Natural killer cell treated with Interleukin-12 subunit alpha and Interleukin-12 subunit beta and Interleukin-15 and Interleukin-18, amount 100 ng/mL, for 72 hours (primary cell): ENCODE measurements at regions not wholly inside any gene's neighbourhood (a gene's known extent, or its start where the extent isn't known, plus 50 kb on each side); places are given as distances from the start of the nearest gene placed in this dataset.

Experiments
- ATAC-seq, 2 donors: fragments of 150-1000 bp; cut with Tn5 transposase in 1 of 2; sonication (Bioruptor Pico), chemical (Tn5 transposase) in 1 of 2; 2 replicates each; pipeline ENCODE4 v1.10.0; 2021
- DNase-seq: peaks from one replicate; pipeline ENCODE4 v3.0.0; 2022; ENCODE audit warnings: low spot score
- H3K27ac Mint-ChIP-seq, 2 donors: 1 replicate in 1 of 2; 2 replicates in 1 of 2; pipeline ENCODE4 v1.8.0; 2022; ENCODE audit warnings: mixed read lengths in 2 of 2, mild to moderate bottlenecking in 1 of 2, moderate library complexity in 1 of 2
- H3K27me3 Mint-ChIP-seq, 2 donors: 1 replicate in 1 of 2; 2 replicates in 1 of 2; pipeline ENCODE4 v1.8.0; 2022; ENCODE audit warnings: mixed read lengths in 2 of 2
- H3K36me3 Mint-ChIP-seq: one replicate; pipeline ENCODE4 v1.8.0; 2022; ENCODE audit warnings: mixed read lengths
- H3K4me1 Mint-ChIP-seq, 2 donors: 1 replicate in 1 of 2; 2 replicates in 1 of 2; pipeline ENCODE4 v1.8.0; 2022; ENCODE audit warnings: low read depth in 2 of 2, mixed read lengths in 2 of 2, mild to moderate bottlenecking in 1 of 2
- H3K4me3 Mint-ChIP-seq: one replicate; pipeline ENCODE4 v1.8.0; 2022; ENCODE audit warnings: mixed read lengths
- H3K9me3 Mint-ChIP-seq: 2 replicates; pipeline ENCODE4 v1.8.0; 2022; ENCODE audit warnings: mixed read lengths

DNA sequence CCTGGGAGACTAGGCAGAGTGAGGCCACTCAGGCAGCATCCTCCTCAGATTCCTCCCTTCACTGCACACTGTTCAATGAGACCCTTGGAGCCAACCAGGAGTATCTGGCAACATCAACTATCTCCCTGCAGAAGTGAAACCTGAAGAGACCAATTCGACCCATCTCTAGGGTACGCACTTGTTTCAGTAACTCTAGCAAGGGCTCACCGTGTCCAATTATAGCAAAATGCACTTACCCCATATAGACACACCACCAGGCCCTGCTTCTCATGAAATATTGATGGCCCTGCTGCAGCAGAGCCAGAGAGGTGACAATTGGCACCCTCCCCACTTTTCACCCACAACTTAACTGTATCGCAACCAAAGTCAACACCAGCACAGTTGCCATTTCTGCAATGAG, 196.1 kb upstream of the IGF1R start:
- Mint-ChIP-seq H3K36me3 (no peaks in the 10 kb centered on the region), H3K4me3 (no peak overlapping the region), H3K9me3 (no peaks in the 10 kb centered on the region), H3K4me1 (no peaks in the 10 kb centered on the region), H3K27me3 (peaks cover 10 to 18% of the 10 kb centered on the region in 2 donors), H3K27ac (no peak overlapping the region)
- peak in 1 of 2 donors; percentile 7 for ATAC-seq
- DNase-seq: no peak

- peaks cover 23 to 38% of the 10 kb centered on the region in 2 donors for H3K27me3 Mint-ChIP-seq
- H3K4me3 Mint-ChIP-seq: no peak overlapping the region
Observed at GRCh38 chr15:98455904-98456303, 192.4 kb upstream of the IGF1R start.

DNA sequence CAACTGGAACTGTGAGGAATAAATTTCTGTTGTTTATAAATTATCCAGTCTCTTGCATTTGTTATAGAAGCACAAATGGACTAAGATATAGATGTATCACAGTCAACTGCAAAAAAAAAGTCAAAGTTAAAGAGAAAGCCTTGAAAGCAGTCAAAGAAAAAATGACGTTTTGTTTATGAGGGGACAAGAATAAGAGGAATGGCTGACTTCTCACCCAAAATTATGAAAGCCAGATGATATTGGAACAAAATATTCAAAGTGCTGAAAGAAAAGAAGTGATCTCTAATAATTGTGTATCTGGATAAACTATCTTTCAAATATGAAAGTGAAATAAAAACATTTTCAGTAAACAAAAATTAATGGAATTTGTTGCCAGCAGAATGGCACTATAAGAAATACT, 171.8 kb upstream of the IGF1R start:
- DNase-seq: no peak
- Mint-ChIP-seq H3K4me3 (no peak overlapping the region), H3K36me3 (peaks cover 19% of the 10 kb centered on the region), H3K9me3 (peaks cover 12% of the 10 kb centered on the region), H3K27ac (no peak overlapping the region), H3K27me3 (peaks cover 6 to 10% of the 10 kb centered on the region in 2 donors), H3K4me1 (no peaks in the 10 kb centered on the region)
- ATAC-seq: no peak

More at GRCh38 chr15:98455904-98456303, 192.4 kb upstream of the IGF1R start:
- H3K36me3 Mint-ChIP-seq: no peaks in the 10 kb centered on the region
- H3K9me3 Mint-ChIP-seq: no peaks in the 10 kb centered on the region
- ATAC-seq (no peak), DNase-seq (no peak)
- H3K4me1 Mint-ChIP-seq: no peaks in the 10 kb centered on the region
- H3K27ac Mint-ChIP-seq: no peak overlapping the region

- peaks cover 8 to 18% of the 10 kb centered on the region in 2 donors for H3K27me3 Mint-ChIP-seq
- H3K36me3 Mint-ChIP-seq: peaks cover 11% of the 10 kb centered on the region
- no peak overlapping the region for H3K4me3 Mint-ChIP-seq
- ATAC-seq: no peak
- H3K9me3 Mint-ChIP-seq: peaks cover 9% of the 10 kb centered on the region
- no peak overlapping the region for H3K27ac Mint-ChIP-seq
- no peaks in the 10 kb centered on the region for H3K4me1 Mint-ChIP-seq
- no peak for DNase-seq
Observed at GRCh38 chr15:98480844-98481243, 167.5 kb upstream of the IGF1R start.

DNA sequence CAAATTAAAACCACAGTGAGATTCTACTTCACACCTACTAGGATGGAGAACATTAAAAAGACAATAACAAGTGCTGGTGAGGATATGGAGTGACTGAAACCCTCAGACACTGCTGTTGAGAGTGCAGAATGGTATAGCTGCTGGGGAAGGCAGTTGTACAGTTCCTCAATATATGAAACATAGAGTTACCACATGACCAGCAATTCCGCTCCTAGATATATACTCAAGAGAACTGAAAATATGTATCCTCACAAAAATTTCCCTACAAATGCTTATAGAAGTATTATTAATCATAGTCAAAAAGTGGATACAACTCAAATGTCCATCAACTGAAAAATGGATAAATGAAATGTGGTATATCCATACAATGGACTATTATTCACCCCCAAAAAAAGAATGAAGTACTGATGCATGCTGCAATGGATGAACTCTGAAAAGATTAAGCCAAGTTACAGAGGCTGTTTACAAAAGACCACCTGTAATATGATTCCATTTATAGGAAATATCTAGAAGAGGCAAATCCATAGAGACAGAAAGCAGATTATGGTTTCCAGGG, 164.7 kb upstream of the IGF1R start:
- H3K9me3 Mint-ChIP-seq: no peaks in the 10 kb centered on the region
- DNase-seq: no peak

DNA sequence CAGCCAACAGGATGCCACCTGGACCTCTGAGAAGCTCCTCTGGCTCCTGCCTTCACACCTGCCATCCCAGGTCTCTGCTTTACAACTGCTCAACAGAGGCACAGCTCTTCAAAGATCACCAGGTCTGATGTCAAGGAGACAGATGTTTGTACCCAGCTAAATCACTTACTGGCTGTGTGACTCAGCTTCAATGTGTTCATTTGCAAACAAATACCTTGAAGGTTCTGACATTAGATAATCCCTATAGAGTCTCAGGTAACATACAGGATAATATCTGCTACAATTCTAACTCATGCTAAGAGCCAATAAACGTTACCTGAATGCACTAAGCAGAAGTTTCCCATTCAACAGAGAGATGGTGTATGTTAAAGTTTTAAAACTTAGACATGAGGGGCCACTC, 163.4 kb upstream of the IGF1R start:
- Mint-ChIP-seq H3K27me3 (peaks cover 8 to 19% of the 10 kb centered on the region in 2 donors), H3K36me3 (no peaks in the 10 kb centered on the region), H3K4me3 (no peak overlapping the region), H3K4me1 (no peaks in the 10 kb centered on the region), H3K9me3 (no peaks in the 10 kb centered on the region), H3K27ac (no peak overlapping the region)
- no peak for DNase-seq
- no peak for ATAC-seq

More for the DNA sequence above, 164.7 kb upstream of the IGF1R start:
- Mint-ChIP-seq H3K4me3 (no peak overlapping the region), H3K27ac (no peak overlapping the region), H3K36me3 (no peaks in the 10 kb centered on the region), H3K27me3 (peaks cover 8 to 23% of the 10 kb centered on the region in 2 donors), H3K4me1 (no peaks in the 10 kb centered on the region)
- no peak for ATAC-seq

GRCh38 chr15:98485451-98485850, 162.9 kb upstream of the IGF1R start:
- no peaks in the 10 kb centered on the region for H3K9me3 Mint-ChIP-seq
- H3K27me3 Mint-ChIP-seq: peaks cover 8 to 22% of the 10 kb centered on the region in 2 donors
- no peak for ATAC-seq
- DNase-seq: no peak
- H3K27ac Mint-ChIP-seq: no peak overlapping the region
- H3K4me1 Mint-ChIP-seq: no peaks in the 10 kb centered on the region
- no peak overlapping the region for H3K4me3 Mint-ChIP-seq
- H3K36me3 Mint-ChIP-seq: no peaks in the 10 kb centered on the region

- H3K27ac Mint-ChIP-seq: no peak overlapping the region
- ATAC-seq: no peak
Observed at GRCh38 chr15:98493966-98494511, 154.3 kb upstream of the IGF1R start.

DNA sequence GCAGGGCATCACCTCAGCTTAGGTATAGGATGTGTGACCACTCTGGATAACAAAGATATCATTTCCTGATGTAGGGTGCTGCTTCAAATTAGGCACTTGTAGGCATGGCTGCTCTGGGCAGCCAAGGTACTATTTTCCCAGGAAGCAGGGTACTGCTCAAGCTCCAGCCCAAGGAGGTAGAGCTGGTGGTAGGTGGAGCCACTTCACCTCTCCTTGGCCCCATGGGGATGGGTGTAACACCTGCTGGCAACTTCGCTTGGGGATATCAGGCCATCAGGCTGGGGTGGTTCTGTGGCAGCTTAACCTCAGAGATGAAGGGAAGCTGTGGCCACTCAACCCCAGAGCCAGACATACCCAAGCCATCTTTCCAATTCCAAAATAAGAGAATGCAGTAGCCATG, 147.1 kb upstream of the IGF1R start:
- Mint-ChIP-seq H3K9me3 (peaks cover 4% of the 10 kb centered on the region), H3K4me3 (no peak overlapping the region), H3K36me3 (peaks cover 11% of the 10 kb centered on the region), H3K27me3 (peaks cover 37 to 59% of the 10 kb centered on the region in 2 donors), H3K27ac (no peak overlapping the region), H3K4me1 (no peaks in the 10 kb centered on the region)
- ATAC-seq: peak; percentile 11 to 20
- no peak for DNase-seq

More at GRCh38 chr15:98493966-98494511, 154.3 kb upstream of the IGF1R start:
- Mint-ChIP-seq H3K4me1 (no peaks in the 10 kb centered on the region), H3K4me3 (no peak overlapping the region), H3K36me3 (peaks cover under 1% of the 10 kb centered on the region), H3K27me3 (peaks cover 16 to 22% of the 10 kb centered on the region in 2 donors), H3K9me3 (no peaks in the 10 kb centered on the region)
- no peak for DNase-seq

DNA sequence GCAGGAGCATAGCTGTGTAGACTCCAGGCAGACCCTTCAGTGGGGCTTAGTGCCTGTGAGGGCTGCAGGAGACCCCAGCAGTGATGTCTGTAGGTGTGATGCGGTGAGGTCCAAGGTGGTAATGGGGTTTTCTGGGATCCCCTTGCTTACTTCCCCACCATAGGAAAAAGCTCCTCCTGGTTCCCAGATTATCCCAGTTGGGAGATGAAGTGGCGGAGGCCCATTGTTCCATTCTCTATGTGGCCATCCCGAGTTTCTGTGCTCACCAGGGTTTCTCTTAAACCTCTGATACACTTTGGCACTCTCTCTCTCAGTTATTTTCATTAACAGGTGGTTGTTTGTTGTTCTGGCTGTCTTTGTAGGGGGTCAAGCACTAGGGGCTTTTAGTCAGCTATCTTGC, 146.7 kb upstream of the IGF1R start:
- Mint-ChIP-seq H3K4me1 (no peaks in the 10 kb centered on the region), H3K27me3 (peaks cover 41 to 59% of the 10 kb centered on the region in 2 donors), H3K27ac (no peak overlapping the region), H3K36me3 (peaks cover 11% of the 10 kb centered on the region), H3K4me3 (no peak overlapping the region), H3K9me3 (peaks cover 4% of the 10 kb centered on the region)
- ATAC-seq: peak in 1 of 2 donors; percentile 9
- no peak for DNase-seq

GRCh38 chr15:98503970-98504369, 144.4 kb upstream of the IGF1R start:
- Mint-ChIP-seq H3K9me3 (peaks cover 4% of the 10 kb centered on the region), H3K27me3 (peaks cover 53 to 56% of the 10 kb centered on the region in 2 donors), H3K27ac (no peak overlapping the region), H3K36me3 (peaks cover 11% of the 10 kb centered on the region), H3K4me1 (no peaks in the 10 kb centered on the region), H3K4me3 (no peak overlapping the region)
- DNase-seq (no peak), ATAC-seq (no peak)

- Mint-ChIP-seq H3K9me3 (no peaks in the 10 kb centered on the region), H3K4me1 (no peaks in the 10 kb centered on the region), H3K27me3 (peaks cover 47 to 51% of the 10 kb centered on the region in 2 donors), H3K27ac (no peak overlapping the region), H3K36me3 (peaks cover under 1% of the 10 kb centered on the region), H3K4me3 (no peak overlapping the region)
- ATAC-seq: no peak
- no peak for DNase-seq
Observed at GRCh38 chr15:98504998-98505397, 143.3 kb upstream of the IGF1R start.

- Mint-ChIP-seq H3K4me3 (no peak overlapping the region), H3K27me3 (peaks cover 48 to 56% of the 10 kb centered on the region in 2 donors), H3K36me3 (no peaks in the 10 kb centered on the region), H3K9me3 (no peaks in the 10 kb centered on the region), H3K27ac (no peak overlapping the region), H3K4me1 (no peaks in the 10 kb centered on the region)
- DNase-seq (no peak), ATAC-seq (peak; percentile 15 to 49)
Observed at GRCh38 chr15:98505611-98506031, 142.7 kb upstream of the IGF1R start.

DNA sequence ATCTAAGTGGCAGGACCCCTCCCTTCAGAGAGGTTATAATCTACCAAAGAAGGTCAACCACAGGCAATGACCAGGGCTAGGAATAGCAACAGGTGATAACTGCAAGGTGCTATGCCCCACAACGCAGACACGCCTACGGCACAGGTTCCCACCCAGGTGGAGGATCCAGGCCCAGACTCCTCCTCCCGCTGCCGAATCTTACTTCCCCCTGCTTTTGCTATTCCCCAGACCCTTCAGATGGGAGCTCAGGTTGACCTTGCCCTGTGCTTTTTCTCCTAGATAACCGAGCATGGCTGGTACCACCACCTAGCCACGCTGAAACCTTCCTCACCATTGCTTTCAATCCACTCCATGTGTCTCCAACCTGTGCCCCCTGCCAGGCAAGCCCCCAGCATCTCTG, 142.2 kb upstream of the IGF1R start:
- Mint-ChIP-seq H3K4me1 (no peaks in the 10 kb centered on the region), H3K9me3 (no peaks in the 10 kb centered on the region), H3K36me3 (no peaks in the 10 kb centered on the region), H3K27ac (no peak overlapping the region), H3K27me3 (peaks cover 49 to 57% of the 10 kb centered on the region in 2 donors), H3K4me3 (no peak overlapping the region)
- ATAC-seq (no peak), DNase-seq (no peak)

DNA sequence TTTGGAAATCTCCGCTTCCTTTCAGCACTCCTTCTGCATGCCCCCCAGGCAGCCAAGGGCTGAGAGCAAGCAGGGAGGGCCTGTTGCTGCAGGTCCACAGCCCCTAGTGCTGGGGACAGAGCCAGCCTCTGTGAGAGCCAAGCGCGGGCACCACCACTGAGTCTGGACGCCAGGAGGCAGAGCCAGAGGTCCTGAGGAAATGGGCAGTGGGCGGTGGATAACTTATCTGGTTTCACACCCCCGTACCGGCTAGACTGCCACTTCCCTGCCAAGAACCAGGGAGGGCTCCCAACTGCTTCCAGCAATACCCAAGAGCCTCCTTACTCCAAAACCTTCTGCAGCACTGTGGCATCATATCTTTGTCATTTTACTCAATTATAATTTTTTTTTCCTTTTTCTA, 141.6 kb upstream of the IGF1R start:
- Mint-ChIP-seq H3K27me3 (peaks cover 49 to 57% of the 10 kb centered on the region in 2 donors), H3K4me1 (no peaks in the 10 kb centered on the region), H3K4me3 (no peak overlapping the region), H3K27ac (no peak overlapping the region), H3K36me3 (no peaks in the 10 kb centered on the region), H3K9me3 (no peaks in the 10 kb centered on the region)
- no peak for ATAC-seq
- no peak for DNase-seq
